Activated T-helper 2 cell treated with anti-CD3 and anti-CD28 coated beads, Interferon-gamma antibody, Interleukin-2, Interleukin-4, amounts not matched to agents 10 μg/mL and 5 μg/mL and 100 μg/mL, durations not matched to agents 14 hours and 24 hours and 36 hours (primary cell): ENCODE measurements at regions not wholly inside any gene's neighbourhood (a gene's known extent, or its start where the extent isn't known, plus 50 kb on each side); places are given as distances from the start of the nearest gene placed in this dataset.

ENCODE experiments used
- DNase-seq: peaks from one replicate; pipeline ENCODE4 v3.0.0; 2021; ENCODE audit warnings: low spot score
- H3K27ac Mint-ChIP-seq: one replicate; pipeline ENCODE4 v1.8.0; 2021; ENCODE audit warnings: mixed read lengths
- H3K27me3 Mint-ChIP-seq: one replicate; pipeline ENCODE4 v1.8.0; 2021; ENCODE audit warnings: low read depth, mixed read lengths
- H3K36me3 Mint-ChIP-seq: one replicate; pipeline ENCODE4 v1.8.0; 2021; ENCODE audit warnings: low read depth, mixed read lengths
- H3K4me1 Mint-ChIP-seq: one replicate; pipeline ENCODE4 v1.8.0; 2021; ENCODE audit warnings: low read depth, mixed read lengths
- H3K4me3 Mint-ChIP-seq: one replicate; pipeline ENCODE4 v1.8.0; 2021; ENCODE audit warnings: low read depth, mild to moderate bottlenecking, moderate library complexity, mixed read lengths
- H3K9me3 Mint-ChIP-seq: one replicate; pipeline ENCODE4 v1.8.0; 2021; ENCODE audit warnings: mixed read lengths
- intact Hi-C: fragments of 100-400 bp; cut with micrococcal nuclease; formaldehyde crosslinking; loops from one replicate; pipeline ENCODE4 v1.15.1; 2023

DNA sequence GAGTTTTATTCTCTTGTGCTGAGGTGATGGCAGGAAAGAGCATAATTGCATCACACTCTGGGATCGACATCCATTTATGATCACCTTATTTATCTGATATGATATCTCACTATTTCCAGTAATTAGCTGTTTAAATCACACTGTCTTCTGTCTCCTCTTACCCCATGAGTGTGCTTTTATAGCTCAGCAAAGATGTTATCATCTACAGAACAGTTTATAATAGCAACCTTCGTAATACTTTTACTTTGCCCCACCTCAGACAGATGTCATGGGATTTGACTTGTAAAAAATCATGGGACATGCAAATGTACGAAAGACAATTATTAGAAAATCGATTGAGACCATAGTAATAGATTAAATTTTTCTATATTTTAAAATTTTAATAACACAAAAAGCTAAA is 1122.3 kb upstream of the PCDH10 start:
- Mint-ChIP-seq H3K9me3 (no peaks in the 10 kb centered on the region), H3K4me3 (no peak overlapping the region), H3K36me3 (no peaks in the 10 kb centered on the region), H3K27ac (no peak overlapping the region), H3K27me3 (no peaks in the 10 kb centered on the region), H3K4me1 (no peaks in the 10 kb centered on the region)
- intact Hi-C loops = no loop called here
- DNase-seq = no peak

DNA sequence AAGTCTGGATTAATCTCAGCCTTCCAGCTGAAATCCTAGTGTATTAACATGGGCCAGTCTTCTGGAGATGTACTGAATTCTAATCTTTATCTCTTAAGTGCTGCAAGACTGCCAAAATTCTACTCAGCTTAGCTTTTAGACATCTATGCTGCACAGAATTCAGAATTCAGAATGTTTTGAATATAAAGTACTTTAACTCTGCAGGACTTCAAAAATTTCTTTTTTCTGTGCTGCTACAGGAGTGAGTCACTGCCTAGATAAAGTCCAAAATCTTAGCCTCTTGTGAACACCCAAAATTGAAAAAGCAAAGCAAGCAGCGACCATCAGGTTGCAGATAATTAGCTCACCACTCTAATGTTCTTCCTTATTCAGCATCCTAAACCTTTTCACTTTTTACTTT is 1092.6 kb upstream of the PCDH10 start:
- Mint-ChIP-seq H3K27ac (no peak overlapping the region), H3K4me3 (no peak overlapping the region), H3K36me3 (no peaks in the 10 kb centered on the region), H3K9me3 (peaks cover 4% of the 10 kb centered on the region), H3K27me3 (no peaks in the 10 kb centered on the region), H3K4me1 (no peaks in the 10 kb centered on the region)
- DNase-seq = no peak
- intact Hi-C loops = no loop called here

DNA sequence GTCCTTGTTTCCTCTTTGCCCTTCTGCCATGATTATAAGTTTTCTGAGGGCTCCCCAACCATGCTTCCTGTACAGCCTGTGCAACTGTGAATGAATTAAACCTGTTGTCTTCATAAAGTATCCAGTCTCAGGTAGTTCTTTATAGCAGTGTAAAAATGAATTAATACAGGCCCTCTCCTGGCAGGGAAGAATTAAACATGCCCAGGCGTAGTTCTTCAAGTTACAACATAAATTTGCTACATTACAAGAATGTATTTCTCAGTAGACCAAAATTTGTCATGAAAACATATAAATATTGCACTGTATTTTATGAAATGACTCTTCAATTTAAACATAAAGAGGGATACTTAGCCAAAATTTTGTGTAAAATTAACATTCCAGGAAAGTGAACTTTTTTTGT is 1089.9 kb upstream of the PCDH10 start:
- DNase-seq = no peak
- H3K9me3 Mint-ChIP-seq = peaks cover 4% of the 10 kb centered on the region

DNA sequence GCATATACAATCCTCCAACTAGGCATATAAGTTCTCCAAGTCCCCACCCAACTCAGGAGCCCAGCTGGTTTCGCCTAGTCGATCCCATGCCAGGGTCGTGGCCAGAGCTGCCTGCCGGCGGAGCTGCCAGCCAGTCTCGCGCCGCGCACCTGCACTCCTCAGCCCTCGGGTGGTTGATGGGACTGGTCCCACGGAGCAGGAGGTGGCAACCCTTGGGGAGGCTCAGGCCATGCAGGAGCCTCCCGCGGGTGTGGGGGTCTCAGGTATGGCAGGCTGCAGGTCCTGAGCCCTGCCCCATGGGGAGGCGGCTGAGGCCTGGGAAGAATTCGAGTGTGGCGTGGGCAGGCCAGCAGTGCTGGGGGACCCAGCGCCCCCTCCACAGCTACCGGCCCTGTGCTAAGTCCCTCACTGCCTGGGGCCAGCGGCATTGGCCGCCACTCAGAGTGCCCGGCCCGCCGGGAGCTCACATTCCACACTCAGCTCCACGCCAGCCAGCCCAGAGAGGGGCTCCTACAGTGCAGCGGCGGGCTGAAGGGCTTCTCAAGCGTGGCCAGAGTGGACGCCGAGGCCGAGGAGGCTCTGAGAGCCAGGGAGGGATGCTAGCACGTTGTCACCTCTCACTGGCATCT is 1086.4 kb upstream of the PCDH10 start:
- intact Hi-C loops = no loop called here
- no peaks in the 10 kb centered on the region for H3K36me3 Mint-ChIP-seq
- DNase-seq = no peak
- H3K9me3 Mint-ChIP-seq = peaks cover 4% of the 10 kb centered on the region
- no peaks in the 10 kb centered on the region for H3K4me1 Mint-ChIP-seq
- no peaks in the 10 kb centered on the region for H3K27me3 Mint-ChIP-seq
- no peak overlapping the region for H3K4me3 Mint-ChIP-seq
- H3K27ac Mint-ChIP-seq = no peak overlapping the region

More for the DNA sequence above, 1089.9 kb upstream of the PCDH10 start:
- intact Hi-C loops = no loop called here
- Mint-ChIP-seq H3K4me1 (no peaks in the 10 kb centered on the region), H3K36me3 (no peaks in the 10 kb centered on the region), H3K27me3 (no peaks in the 10 kb centered on the region), H3K4me3 (no peak overlapping the region), H3K27ac (no peak overlapping the region)

DNA sequence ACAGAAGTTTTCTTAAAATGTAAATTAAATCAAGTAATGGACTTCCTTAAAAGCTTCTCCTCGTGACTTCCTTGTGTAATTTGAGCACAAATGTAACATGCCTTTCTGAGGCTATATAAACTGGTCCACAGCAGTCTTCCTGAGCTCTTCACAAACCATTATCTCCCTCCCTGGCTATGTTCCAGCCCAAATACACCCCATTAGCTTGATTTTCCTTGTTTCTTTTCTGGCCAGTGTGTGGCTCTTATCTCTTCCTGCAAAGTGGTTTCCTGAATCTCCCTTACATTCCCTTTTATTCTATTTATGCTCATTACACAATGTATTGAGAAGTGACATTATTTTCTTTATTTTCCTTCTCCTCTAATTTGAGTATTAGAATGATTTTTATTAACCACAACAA is 1085.3 kb upstream of the PCDH10 start:
- intact Hi-C loops = no loop called here
- Mint-ChIP-seq H3K4me1 (no peaks in the 10 kb centered on the region), H3K27ac (no peak overlapping the region), H3K27me3 (no peaks in the 10 kb centered on the region), H3K36me3 (no peaks in the 10 kb centered on the region), H3K9me3 (peaks cover 4% of the 10 kb centered on the region), H3K4me3 (no peak overlapping the region)
- DNase-seq = no peak

DNA sequence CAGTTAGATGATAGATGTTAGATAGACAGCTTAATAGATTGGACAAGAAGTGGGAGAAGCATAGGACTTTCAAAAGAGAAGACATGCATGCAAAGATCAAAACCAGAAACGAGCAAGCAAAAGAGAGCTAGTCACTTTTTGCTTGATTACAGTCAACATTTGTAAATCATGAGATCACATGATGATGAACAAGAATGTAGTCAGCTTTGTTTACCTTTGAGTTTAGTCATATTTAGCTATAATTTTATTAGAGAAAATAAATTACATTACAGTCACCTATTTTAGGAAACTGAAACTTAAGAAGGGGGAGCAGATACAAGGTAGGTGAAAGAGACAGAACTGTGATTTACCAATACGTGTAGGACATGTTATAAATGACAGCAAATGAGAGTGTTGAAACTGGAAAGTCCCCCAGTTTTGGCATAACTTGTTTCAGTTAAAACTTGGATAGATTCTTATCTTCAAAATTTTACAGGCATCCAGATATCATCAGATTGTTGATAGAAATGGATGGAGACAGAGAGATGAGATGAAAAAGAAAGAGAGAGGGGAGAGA is 1083.1 kb upstream of the PCDH10 start:
- no peaks in the 10 kb centered on the region for H3K4me1 Mint-ChIP-seq
- H3K36me3 Mint-ChIP-seq = no peaks in the 10 kb centered on the region
- no peak for DNase-seq
- no peak overlapping the region for H3K4me3 Mint-ChIP-seq
- H3K27ac Mint-ChIP-seq = no peak overlapping the region
- H3K9me3 Mint-ChIP-seq = no peaks in the 10 kb centered on the region
- no peaks in the 10 kb centered on the region for H3K27me3 Mint-ChIP-seq
- intact Hi-C loops = no loop called here

DNA sequence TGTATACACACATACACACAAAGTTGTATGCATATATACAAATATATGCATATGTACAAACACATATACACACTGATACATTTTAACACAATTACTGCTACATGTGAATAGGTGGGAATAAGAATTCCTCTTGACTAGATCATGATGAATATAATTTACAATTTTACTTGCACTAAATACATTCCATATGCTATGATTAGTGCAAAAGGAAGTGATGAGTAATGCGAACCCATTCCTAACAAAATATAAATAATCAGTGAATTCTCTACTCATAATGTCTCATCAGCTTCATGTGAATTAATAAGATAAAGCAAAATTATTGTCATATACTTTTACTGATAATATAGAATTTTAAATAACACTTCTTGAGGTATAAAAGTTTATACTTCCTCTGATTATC is 1077.3 kb upstream of the PCDH10 start:
- intact Hi-C loops = no loop called here
- Mint-ChIP-seq H3K27me3 (no peaks in the 10 kb centered on the region), H3K27ac (no peak overlapping the region), H3K4me1 (no peaks in the 10 kb centered on the region), H3K9me3 (no peaks in the 10 kb centered on the region), H3K4me3 (no peak overlapping the region), H3K36me3 (no peaks in the 10 kb centered on the region)
- no peak for DNase-seq

DNA sequence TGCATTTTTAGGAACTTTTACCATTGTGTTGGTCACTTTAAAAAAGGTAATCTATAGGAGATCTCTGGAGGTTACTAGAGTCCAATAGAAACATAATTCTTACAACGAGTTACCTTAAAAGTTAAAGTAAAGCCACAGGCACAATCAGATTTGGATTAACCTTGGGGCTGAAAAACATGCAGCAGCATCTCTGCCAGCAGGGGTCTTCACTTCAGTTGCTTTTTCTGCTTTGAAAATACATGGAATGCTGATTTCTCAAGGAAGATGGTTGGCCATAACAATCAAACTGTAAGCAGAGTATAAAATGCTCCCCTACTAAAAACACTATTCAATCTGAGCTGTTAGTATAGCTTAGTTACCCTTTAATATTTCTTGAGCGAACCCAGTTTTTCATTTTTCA is 1072.3 kb upstream of the PCDH10 start:
- Mint-ChIP-seq H3K27me3 (no peaks in the 10 kb centered on the region), H3K36me3 (no peaks in the 10 kb centered on the region), H3K9me3 (no peaks in the 10 kb centered on the region), H3K27ac (no peak overlapping the region), H3K4me1 (no peaks in the 10 kb centered on the region), H3K4me3 (no peak overlapping the region)
- no peak for DNase-seq
- intact Hi-C loops = no loop called here

DNA sequence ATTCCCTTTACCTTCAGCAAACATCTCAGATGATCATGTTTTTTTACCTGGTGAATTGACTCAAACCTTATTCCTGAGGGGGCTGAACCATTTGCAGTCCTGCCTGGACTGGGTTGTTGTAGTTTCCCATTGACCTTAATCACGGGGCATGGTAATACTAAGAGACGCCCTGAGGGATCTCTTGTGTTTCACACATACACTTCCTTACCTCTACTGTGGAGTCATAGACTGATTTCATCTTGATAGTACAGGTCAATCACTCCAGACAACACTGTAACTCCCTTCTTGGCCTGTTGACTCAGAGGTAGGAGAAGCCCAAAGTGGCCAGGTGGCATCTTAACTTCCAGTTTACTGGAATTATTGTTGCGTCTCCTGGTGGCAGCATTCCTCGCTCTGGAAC is 1064.0 kb upstream of the PCDH10 start:
- H3K4me1 Mint-ChIP-seq = no peaks in the 10 kb centered on the region
- intact Hi-C loops = no loop called here
- no peak overlapping the region for H3K27ac Mint-ChIP-seq
- no peak for DNase-seq
- H3K4me3 Mint-ChIP-seq = no peak overlapping the region
- no peaks in the 10 kb centered on the region for H3K27me3 Mint-ChIP-seq
- H3K9me3 Mint-ChIP-seq = peaks cover 9% of the 10 kb centered on the region
- H3K36me3 Mint-ChIP-seq = no peaks in the 10 kb centered on the region

DNA sequence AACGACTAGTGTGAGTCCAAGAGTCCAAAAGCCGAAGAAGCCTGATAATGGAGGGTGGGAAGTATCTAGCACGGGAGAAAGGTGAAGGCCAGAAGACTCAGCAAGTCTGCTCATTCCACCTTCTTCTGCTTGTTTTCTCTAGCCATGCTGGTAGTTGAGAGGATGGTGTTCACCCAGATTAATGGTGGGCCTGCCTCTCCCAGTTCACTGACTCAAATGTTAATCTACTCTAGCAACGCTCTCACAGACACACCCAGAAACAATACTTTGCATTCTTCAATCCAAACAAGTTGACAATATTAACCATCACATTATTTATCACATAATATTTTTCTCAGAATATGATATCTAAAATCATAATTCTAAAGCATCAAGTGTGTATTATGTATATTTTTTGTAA is 1055.1 kb upstream of the PCDH10 start:
- no peak overlapping the region for H3K4me3 Mint-ChIP-seq
- H3K36me3 Mint-ChIP-seq = no peaks in the 10 kb centered on the region
- no peak for DNase-seq
- intact Hi-C loops = no loop called here
- H3K4me1 Mint-ChIP-seq = no peaks in the 10 kb centered on the region
- H3K27me3 Mint-ChIP-seq = no peaks in the 10 kb centered on the region
- no peak overlapping the region for H3K27ac Mint-ChIP-seq
- H3K9me3 Mint-ChIP-seq = peaks cover 4% of the 10 kb centered on the region

DNA sequence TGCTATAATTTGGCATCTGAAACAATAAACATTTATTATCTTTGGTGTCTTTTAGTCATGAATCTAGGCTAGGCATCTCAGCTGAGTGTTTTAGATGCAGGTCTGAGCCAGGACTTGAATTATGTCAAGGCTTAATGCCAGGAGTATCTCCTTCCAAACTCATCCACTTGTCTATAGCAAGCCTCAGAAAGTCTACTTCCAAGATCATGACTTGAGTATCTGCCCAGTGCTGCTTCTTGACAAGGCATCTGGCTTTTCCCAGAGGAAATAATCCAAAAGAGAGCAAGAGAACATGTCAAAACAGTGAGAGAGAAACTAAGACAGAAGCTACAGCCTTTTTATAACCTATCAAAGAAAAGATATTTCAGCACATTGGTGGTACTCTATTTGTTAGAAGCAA is 1052.1 kb upstream of the PCDH10 start:
- intact Hi-C loops = no loop called here
- no peak overlapping the region for H3K27ac Mint-ChIP-seq
- no peak for DNase-seq
- H3K4me1 Mint-ChIP-seq = no peaks in the 10 kb centered on the region
- no peaks in the 10 kb centered on the region for H3K27me3 Mint-ChIP-seq
- H3K4me3 Mint-ChIP-seq = no peak overlapping the region
- no peaks in the 10 kb centered on the region for H3K36me3 Mint-ChIP-seq
- no peaks in the 10 kb centered on the region for H3K9me3 Mint-ChIP-seq

DNA sequence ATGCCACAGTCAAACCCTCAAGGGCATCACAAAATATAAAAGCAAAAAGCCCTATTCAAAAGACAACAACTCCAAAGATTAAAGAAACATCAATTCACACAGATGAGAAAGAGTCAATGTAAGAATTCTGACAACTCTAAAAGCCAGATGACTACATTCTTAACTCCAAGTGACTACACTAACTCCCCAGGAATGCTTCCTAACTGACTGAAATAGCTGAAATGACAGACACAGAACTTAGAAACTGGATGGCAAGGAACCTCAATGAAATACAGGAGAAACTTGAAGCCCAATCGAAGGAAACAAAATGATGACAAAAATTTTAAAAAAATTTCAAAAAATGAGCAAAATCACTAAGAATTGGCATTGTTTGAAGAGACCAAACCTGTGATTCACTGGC is 1047.6 kb upstream of the PCDH10 start:
- intact Hi-C loops = no loop called here
- DNase-seq = no peak
- Mint-ChIP-seq H3K27me3 (no peaks in the 10 kb centered on the region), H3K4me1 (no peaks in the 10 kb centered on the region), H3K27ac (no peak overlapping the region), H3K36me3 (no peaks in the 10 kb centered on the region), H3K4me3 (no peak overlapping the region), H3K9me3 (no peaks in the 10 kb centered on the region)

DNA sequence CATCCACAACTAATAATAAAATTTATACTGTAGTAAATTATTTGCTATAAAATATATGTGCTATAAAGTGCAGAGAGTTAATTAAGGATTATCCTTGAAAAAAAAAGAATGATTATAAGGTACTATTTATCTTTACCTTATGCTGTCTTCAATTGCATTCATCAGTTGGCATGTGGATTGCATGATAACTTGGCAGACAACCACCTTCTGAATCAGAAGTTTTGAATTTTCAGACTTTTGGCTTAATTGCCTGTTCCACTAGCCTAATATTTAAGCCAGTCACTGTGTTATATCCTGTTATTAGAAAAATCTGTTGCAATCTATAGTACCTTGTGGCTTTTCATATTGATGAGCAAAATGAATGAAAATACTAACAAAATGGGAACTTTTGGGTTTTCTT is 1040.3 kb upstream of the PCDH10 start:
- Mint-ChIP-seq H3K36me3 (no peaks in the 10 kb centered on the region), H3K9me3 (no peaks in the 10 kb centered on the region), H3K27me3 (no peaks in the 10 kb centered on the region), H3K4me1 (no peaks in the 10 kb centered on the region), H3K4me3 (no peak overlapping the region), H3K27ac (no peak overlapping the region)
- DNase-seq = no peak
- intact Hi-C loops = no loop called here

DNA sequence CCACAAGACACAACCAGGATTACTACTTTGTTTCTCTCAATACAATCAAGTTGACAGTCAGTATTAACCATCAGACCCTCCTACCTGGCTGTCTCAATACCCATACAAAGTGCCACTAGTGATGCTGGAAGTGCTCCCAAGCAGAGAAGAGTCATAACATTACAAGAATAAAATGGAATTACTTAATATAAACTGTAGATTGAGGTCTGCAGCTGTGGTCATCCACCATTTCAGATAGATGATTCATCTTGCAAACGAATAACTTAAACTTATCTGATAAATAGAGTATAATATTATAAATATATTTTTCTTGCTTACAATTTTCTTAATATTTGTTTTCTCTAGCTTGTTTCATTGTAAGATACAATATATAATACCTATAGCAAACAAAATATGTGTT is 1034.2 kb upstream of the PCDH10 start:
- no peaks in the 10 kb centered on the region for H3K27me3 Mint-ChIP-seq
- H3K9me3 Mint-ChIP-seq = no peaks in the 10 kb centered on the region
- intact Hi-C loops = no loop called here
- H3K4me1 Mint-ChIP-seq = no peaks in the 10 kb centered on the region
- no peak overlapping the region for H3K27ac Mint-ChIP-seq
- H3K4me3 Mint-ChIP-seq = no peak overlapping the region
- H3K36me3 Mint-ChIP-seq = no peaks in the 10 kb centered on the region
- no peak for DNase-seq
